Sciatic nerve (tissue), 2 donors: ENCODE measurements at regions not wholly inside any gene's neighbourhood (a gene's known extent, or its start where the extent isn't known, plus 50 kb on each side); places are given as distances from the start of the nearest gene placed in this dataset.

Experiments
- ATAC-seq: fragments of 200-7000 bp; cut with Tn5 transposase; one replicate; pipeline ENCODE4 v1.9.1; 2020; ENCODE audit warnings: mild to moderate bottlenecking, moderate library complexity
- DNase-seq: peaks from one replicate; pipeline ENCODE4 v3.0.0-alpha.2; 2020; ENCODE audit warnings: low spot score
- intact Hi-C: fragments of 100-400 bp; cut with DNase I; formaldehyde crosslinking; loops from one replicate; pipeline ENCODE4 v1.14.2; 2022
- donor health status: DM: no; HTN: no; CAD: no.
- donor health status: DM: no; HTN: no; CAD: no.

- intact Hi-C loops = no loop called here
- DNase-seq (no peak), ATAC-seq (no peak)
Observed at GRCh38 chr5:153039501-153039900, 451.0 kb upstream of the GRIA1 start.

DNA sequence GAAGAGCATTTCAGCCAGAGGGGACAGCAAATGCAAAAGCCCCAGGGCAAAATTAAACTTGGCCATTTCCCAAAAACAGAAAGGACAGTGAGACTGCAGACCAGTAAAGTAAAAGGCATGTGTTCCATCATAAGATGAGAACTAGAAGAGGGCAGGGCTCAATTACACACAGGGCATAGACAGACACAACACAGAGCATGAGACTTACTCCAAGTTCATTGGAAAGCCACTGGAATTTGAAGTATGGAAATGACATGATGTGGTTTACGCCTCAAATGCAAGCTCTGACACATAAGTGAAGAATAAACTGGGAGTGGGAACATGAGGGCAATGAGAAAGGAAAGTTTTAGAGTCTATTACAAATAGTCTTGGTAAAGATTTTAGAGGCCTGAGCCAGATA, 446.6 kb upstream of the GRIA1 start:
- intact Hi-C loops = no loop called here
- ATAC-seq (no peak), DNase-seq (no peak)

DNA sequence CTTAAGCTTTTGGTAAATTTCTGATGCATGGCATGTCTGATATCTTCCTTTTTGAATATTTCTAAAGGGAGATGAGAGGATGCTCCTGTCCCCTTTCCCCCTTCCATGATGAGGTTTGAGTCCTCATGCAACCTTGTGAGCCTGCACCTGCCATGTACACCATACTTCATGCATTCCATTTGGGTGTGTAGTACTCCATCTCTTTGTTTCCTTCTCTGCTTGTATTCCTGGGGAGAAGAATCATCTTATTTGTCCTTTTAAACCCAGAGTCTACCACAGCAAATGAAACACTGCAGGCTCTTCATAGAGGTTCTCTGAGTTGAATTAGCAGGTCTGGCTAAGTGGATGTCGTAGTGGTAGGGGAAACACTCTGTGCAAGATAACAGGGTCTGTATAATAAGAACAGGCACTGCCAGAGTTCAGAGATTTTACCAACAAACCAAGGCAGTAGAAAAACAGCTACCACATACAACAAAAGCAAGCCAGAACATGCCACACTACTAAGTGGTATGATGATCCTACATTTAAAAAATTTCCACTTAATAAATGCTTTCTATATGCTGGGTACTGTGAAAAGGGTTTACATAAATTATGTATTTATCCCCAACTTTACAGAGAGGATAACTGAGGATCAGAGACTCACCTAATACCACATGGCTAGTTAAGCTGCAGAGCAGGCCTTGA, 439.8 kb upstream of the GRIA1 start:
- DNase-seq (no peak), ATAC-seq (no peak)
- intact Hi-C loops = loop anchor here (5.0 kb wide), 1 partner anchor 563 kb away; no protein-coding TSS in a partner anchor

- ATAC-seq (no peak), DNase-seq (no peak)
- intact Hi-C loops = no loop called here
Observed at GRCh38 chr5:153066281-153066680, 424.2 kb upstream of the GRIA1 start.

- no peak for DNase-seq
- intact Hi-C loops = no loop called here
- no peak for ATAC-seq
Observed at GRCh38 chr5:153067869-153068268, 422.6 kb upstream of the GRIA1 start.

DNA sequence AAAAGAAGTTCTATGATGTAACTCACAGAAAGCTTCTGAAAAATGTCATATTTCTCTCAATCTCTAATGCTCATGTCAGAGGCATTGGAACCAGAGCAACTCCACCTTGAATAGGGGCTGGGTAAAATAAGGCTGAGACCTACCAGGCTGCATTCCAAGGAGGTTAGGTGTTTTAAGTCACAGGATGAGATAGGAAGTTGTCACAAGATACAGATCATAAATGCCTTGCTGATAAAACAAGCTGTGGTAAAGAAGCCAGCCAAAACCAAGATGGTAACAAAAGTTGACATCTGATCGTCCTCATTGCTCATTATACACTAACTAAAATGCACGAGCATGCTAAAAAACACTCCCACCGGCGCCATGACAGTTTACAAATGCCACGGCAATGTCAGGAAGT, 411.1 kb upstream of the GRIA1 start:
- DNase-seq (no peak), ATAC-seq (no peak)
- intact Hi-C loops = no loop called here

- no peak for DNase-seq
- ATAC-seq = no peak
- intact Hi-C loops = no loop called here
Observed at GRCh38 chr5:153080940-153081339, 409.5 kb upstream of the GRIA1 start.

DNA sequence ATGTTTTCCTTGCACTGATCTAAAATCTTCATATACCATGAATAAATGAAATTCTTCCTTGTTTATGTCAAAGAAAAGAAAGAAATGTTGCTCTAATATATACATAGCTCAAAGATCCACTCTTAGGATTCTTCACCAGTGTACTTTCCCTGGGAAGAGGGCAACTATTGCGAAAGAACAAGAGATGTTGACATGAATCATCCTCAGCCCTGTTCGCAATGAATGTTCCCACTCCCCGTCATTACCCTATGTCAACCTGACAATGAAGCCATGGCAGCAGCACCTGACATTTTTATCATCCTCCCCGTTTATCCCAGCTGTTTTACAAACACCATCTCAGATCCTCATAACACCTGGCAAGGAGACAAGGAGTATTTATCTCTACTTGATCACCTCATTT, 409.1 kb upstream of the GRIA1 start:
- no peak for DNase-seq
- intact Hi-C loops = no loop called here
- no peak for ATAC-seq

GRCh38 chr5:153084511-153084910, 406.0 kb upstream of the GRIA1 start:
- ATAC-seq = no peak
- intact Hi-C loops = no loop called here

GRCh38 chr5:153086486-153086885, 404.0 kb upstream of the GRIA1 start:
- intact Hi-C loops = no loop called here
- ATAC-seq (no peak), DNase-seq (no peak)

More at GRCh38 chr5:153084511-153084910, 406.0 kb upstream of the GRIA1 start:
- no peak for DNase-seq

DNA sequence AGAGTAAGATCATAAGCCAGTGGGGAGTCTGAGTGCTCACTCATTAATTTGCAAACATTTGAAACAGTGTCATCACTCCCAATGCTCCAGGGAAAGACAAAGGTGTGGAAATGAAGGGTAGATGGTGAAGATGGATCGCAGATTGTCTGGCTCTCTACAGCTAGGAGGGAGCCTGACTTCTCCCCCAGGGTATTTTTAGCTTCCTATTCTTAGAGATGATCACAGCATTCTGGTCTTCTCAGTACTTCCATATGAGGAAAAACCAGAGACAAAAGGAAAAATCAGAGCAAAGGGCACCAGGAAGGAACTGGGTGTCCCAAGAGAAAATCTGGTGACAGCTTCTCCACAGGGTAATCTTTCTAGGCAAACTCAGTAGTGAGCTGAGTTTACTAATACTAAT, 401.9 kb upstream of the GRIA1 start:
- intact Hi-C loops = no loop called here
- DNase-seq = no peak
- no peak for ATAC-seq

DNA sequence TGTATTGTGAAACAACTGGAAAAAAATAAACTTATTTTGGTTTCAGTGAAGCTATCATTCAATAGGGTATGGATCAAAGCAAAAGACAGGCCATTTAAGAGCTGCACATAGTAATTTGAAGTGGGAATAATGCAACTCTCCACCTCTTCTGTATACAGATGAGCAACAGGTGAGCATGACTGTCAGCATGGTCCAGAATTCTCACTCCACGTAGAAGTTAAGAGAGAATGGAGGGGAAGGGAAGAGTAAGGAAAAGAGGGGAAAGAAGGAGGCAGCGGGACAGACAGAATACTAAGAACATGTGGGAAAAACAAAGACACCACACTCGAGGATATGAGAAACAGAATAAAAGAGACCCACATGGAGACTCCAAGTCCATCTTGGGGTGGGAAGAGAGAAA, 396.1 kb upstream of the GRIA1 start:
- no peak for ATAC-seq
- no peak for DNase-seq
- intact Hi-C loops = no loop called here

DNA sequence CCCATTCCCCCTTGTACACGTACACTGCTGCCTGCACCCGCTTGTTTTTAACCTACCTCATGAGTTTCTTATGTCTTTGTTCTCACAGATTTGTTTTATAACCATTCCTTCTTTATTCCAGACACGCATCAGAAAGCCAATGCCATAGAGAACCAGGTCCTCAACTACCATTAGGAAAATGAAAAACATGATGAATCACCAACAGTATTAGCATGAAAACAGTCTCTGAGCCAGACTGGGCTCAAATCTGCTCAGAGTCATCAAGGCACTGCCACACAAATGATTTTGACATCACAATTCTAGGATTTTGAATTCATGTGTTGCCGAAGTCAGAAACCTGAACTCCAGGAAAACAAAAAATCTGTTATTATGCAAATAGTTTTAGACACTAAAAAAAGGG, 394.1 kb upstream of the GRIA1 start:
- ATAC-seq = no peak
- intact Hi-C loops = no loop called here

GRCh38 chr5:153099328-153099727, 391.1 kb upstream of the GRIA1 start:
- ATAC-seq (no peak), DNase-seq (no peak)
- intact Hi-C loops = no loop called here

More for the DNA sequence above, 394.1 kb upstream of the GRIA1 start:
- DNase-seq = no peak

DNA sequence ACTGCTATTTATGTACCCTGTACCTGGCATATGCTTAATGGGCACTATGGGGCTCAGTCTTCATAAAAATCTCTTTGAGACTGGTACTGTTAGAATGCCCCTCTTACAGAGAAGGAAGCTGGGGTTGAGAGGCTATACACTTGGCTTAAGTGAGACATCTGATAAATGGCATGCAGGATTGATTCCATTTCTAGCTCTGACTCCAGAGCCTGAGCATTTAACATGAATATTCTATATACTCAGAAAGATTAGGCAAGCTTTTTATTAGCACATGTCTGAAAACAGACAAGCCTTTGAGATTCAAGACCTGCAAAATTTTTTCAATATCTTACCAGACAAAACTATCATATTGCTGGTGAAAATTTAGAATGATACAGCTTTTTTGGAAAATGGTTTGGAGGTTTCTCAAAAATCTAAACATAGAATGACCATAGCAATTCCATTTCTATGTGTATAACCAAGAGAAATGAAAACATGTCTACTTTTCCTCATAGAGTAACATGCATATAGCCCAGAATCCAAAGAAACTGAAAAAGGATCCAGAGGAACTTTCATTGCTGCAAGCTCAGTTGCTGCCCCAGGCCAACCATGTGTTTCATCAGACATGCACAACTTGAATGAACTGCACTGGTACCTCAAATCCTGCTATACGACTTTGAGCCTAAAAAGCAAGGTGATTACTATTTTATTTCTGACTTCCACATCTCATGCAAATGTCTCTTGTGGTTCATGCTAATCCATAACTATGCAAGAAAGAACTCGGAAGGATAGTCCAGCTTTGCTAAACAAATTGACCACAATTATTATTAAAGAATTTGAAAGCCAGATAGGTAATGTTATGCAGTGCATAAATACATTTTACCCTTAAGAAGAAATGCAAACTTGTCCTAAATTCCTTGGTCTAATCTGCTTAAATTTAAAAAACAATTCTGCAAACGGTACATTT, 389.0 kb upstream of the GRIA1 start:
- ATAC-seq (no peak), DNase-seq (no peak)
- intact Hi-C loops = no loop called here

DNA sequence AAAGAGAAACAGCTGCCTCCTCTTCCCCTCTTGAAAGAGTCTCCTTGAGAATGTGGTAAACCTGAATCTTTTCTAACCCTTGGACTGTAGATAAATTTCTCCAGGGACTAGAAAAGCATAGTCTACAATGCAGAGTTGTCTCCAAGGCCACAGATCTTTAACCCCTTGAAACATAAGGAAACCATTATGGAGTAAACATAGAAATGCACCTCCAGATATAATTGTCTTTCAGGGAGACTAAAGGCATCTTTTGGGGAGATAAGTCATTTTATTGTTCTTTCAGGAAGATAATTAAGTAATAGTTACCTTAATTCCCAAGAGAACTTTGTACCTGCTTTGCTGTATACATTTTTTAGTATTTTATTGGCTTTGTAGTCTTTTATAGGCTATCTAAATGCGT, 373.6 kb upstream of the GRIA1 start:
- intact Hi-C loops = no loop called here
- no peak for ATAC-seq
- no peak for DNase-seq

GRCh38 chr5:153118018-153118417, 372.5 kb upstream of the GRIA1 start:
- no peak for DNase-seq
- intact Hi-C loops = no loop called here
- ATAC-seq = no peak

GRCh38 chr5:153122403-153122802, 368.1 kb upstream of the GRIA1 start:
- DNase-seq (no peak), ATAC-seq (no peak)
- intact Hi-C loops = no loop called here

DNA sequence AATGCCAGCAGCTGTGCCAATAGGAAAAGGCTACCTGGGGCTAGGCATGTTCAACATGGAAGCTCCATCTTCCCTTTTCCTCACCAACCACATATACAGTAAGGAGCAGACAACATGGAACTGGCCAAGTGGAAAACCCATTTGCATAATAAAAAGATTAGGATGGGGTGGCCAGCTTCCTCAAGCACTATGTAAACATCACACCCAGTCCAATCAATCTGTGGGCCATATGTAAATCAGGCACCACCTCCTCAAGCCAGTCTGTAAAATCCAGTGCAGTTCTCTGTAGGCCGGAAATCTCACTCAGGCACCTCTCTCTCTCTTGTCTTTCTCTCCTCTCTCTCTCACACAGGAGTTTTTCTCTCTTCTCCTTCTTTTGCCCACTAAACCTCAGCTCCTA, 360.2 kb upstream of the GRIA1 start:
- no peak for ATAC-seq
- DNase-seq = no peak
- intact Hi-C loops = no loop called here

GRCh38 chr5:153135411-153135810, 355.1 kb upstream of the GRIA1 start:
- intact Hi-C loops = no loop called here
- ATAC-seq = no peak
- DNase-seq = no peak
